Adrenal gland (tissue), 5 donors: ENCODE measurements at regions not wholly inside any gene's neighbourhood (a gene's known extent, or its start where the extent isn't known, plus 50 kb on each side); places are given as distances from the start of the nearest gene placed in this dataset.

ENCODE experiments used
- POLR2A ChIP-seq, 2 donors: fragments of 450-650 bp; IDR thresholded peaks; one replicate each; pipeline ENCODE4 v1.6.1; 2017; ENCODE audit warnings: antibody characterized with exemption in 2 of 2, mild to moderate bottlenecking in 2 of 2, moderate library complexity in 1 of 2
- TF ChIP-seq, protein P1 (sequence below), 6 experiments: fragments of 450-650 bp in 4 of 6; fragments of 200-600 bp in 2 of 6; sonication (generic) in 1 of 6; IDR thresholded peaks; 1 replicate in 5 of 6; 2 replicates in 1 of 6; pipeline versions ENCODE4 v1.5.1 to v1.8.0; 2016 to 2021; ENCODE audit warnings: antibody characterized with exemption in 6 of 6, mild to moderate bottlenecking in 2 of 6, moderate library complexity in 1 of 6
- donor health status: DM: no; HTN: no; CAD: no.

DNA sequence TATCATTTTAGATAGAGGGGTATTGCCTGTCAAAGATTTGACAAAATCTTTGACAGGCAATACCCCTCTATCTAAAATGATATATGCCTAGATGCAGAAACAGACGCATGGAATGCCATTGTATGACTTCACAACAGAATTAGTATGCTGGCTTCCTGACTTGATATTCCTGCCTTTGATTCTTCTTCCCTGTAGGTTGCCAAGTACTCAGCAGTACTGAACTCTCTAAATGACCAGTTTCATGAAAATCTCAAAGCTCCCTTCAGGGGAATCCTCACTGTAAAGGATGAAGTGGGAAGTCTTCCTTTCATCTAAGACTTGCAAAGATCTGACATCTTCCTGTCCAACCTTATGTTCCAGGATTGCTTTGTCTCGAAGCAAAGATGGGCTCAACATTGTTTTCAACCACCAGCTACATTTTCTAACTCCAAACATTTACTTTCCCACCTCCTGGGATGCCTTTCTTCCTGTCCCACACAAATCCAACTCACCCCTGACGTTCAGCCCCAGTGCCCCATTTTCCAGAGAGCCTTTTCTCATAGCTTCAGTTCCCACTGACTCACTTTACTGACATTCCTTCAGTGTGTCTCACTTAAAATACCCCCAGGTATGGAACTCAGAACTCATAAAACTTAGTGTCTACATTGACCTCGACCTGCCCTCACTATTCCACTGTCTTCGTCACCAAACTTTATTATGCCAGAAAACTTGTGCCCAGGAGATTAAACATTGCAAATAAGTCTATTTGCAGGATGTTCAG, 67.3 kb upstream of the KCNJ6 start:
- no peak for TF ChIP-seq POLR2A (IDR thresholded peaks at IDR 0.05)
- TF ChIP-seq, protein P1, sequence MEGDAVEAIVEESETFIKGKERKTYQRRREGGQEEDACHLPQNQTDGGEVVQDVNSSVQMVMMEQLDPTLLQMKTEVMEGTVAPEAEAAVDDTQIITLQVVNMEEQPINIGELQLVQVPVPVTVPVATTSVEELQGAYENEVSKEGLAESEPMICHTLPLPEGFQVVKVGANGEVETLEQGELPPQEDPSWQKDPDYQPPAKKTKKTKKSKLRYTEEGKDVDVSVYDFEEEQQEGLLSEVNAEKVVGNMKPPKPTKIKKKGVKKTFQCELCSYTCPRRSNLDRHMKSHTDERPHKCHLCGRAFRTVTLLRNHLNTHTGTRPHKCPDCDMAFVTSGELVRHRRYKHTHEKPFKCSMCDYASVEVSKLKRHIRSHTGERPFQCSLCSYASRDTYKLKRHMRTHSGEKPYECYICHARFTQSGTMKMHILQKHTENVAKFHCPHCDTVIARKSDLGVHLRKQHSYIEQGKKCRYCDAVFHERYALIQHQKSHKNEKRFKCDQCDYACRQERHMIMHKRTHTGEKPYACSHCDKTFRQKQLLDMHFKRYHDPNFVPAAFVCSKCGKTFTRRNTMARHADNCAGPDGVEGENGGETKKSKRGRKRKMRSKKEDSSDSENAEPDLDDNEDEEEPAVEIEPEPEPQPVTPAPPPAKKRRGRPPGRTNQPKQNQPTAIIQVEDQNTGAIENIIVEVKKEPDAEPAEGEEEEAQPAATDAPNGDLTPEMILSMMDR (IDR thresholded peaks at IDR 0.05), result no peak
